HCT116 (cell line): ENCODE measurements at regions not wholly inside any gene's neighbourhood (a gene's known extent, or its start where the extent isn't known, plus 50 kb on each side); places are given as distances from the start of the nearest gene placed in this dataset.
"Not testable (repeated sequence)": the region's sequence is repeated elsewhere in the genome, so short reads cannot be mapped to it uniquely, and the experiment has no call there.

Experiments
- ATAC-seq: fragments of 200-7000 bp; cut with Tn5 transposase; 2 replicates; pipeline ENCODE4 v1.9.1; 2020; ENCODE audit warnings: mild to moderate bottlenecking, moderate library complexity
- BruUV-seq: library from RNA; stranded (reverse); fragments of 400-500 nt; replicated peaks from 2 replicates; lab custom pipeline; 2021; lab: Mats Ljungman, UMichigan
- CTCF ChIA-PET: fragments of 300-600 bp; sonication (Branson Sonifier 250); formaldehyde crosslinking; loops from one replicate; lab custom pipeline; 2021; ENCODE audit warnings: antibody characterized with exemption; lab: Charles Lee
- POLR2A ChIA-PET: fragments of 300-600, 350-600 bp; sonication (Branson Sonifier 250); formaldehyde crosslinking; loops from one replicate; lab custom pipeline; 2021; ENCODE audit warnings: antibody characterized with exemption; lab: Charles Lee
- RAD21 ChIA-PET, 2 experiments: fragments of 300-600 bp; sonication (Branson Sonifier 250); formaldehyde crosslinking; loops; one replicate each; lab custom pipeline; 2023; ENCODE audit warnings: low total read pairs in 2 of 2; ENCODE audit not compliant: uncharacterized antibody in 2 of 2, unreplicated experiment in 2 of 2, low non-redundant PET in 1 of 2; lab: Charles Lee
- DNase-seq: peaks from one replicate; pipeline ENCODE4 v3.0.0-alpha.2; 2010; ENCODE audit warnings: low read depth, low spot score
- H2AFZ ChIP-seq: fragments of 200-600 bp; shearing (Covaris generic), sonication (generic); 2 replicates; pipeline ENCODE4 v1.6.1; 2017; ENCODE audit warnings: low read depth, mixed run types, mixed read lengths, antibody characterized with exemption, low read length; ENCODE audit not compliant: poor library complexity, severe bottlenecking
- H3K27ac ChIP-seq: 2 replicates; pipeline ENCODE4 v1.5.1; 2012; ENCODE audit warnings: low read depth, low read length
- H3K27me3 ChIP-seq: fragments of 200-600 bp; sonication (generic); 2 replicates; pipeline ENCODE4 v1.6.1; 2016; ENCODE audit warnings: mixed run types, low read length, mixed read lengths; ENCODE audit not compliant: insufficient read depth
- H3K36me3 ChIP-seq, 2 experiments: fragments of 200-500 bp in 1 of 2; fragments of 200-600 bp in 1 of 2; sonication (Bioruptor generic) in 1 of 2; sonication (generic) in 1 of 2; 2 replicates each; pipeline versions ENCODE4 v1.5.1 to v1.6.1; 2014 to 2016; ENCODE audit warnings: low read length in 2 of 2, inconsistent platforms in 1 of 2, mixed read lengths in 1 of 2, mixed run types in 1 of 2; ENCODE audit not compliant: insufficient read depth in 2 of 2, control insufficient read depth in 1 of 2
- H3K4me1 ChIP-seq, 2 experiments: fragments of 200-600 bp in 1 of 2; sonication (generic) in 1 of 2; 2 replicates each; pipeline versions ENCODE4 v1.5.1 to v1.6.1; 2012 to 2017; ENCODE audit warnings: low read length in 2 of 2, inconsistent platforms in 1 of 2, mild to moderate bottlenecking in 1 of 2, mixed read lengths in 1 of 2, mixed run types in 1 of 2, moderate library complexity in 1 of 2; ENCODE audit not compliant: insufficient read depth in 2 of 2, control insufficient read depth in 1 of 2
- H3K4me2 ChIP-seq: fragments of 200-600 bp; sonication (generic); 2 replicates; pipeline ENCODE4 v1.6.1; 2017; ENCODE audit warnings: mixed run types, low read length, mixed read lengths
- H3K4me3 ChIP-seq, 2 experiments: fragments of 200-600 bp in 1 of 2; sonication (generic) in 1 of 2; replicated peaks in 1 of 2; 2 replicates each; pipeline ENCODE4 v1.5.1; 2011 to 2016; ENCODE audit warnings: low read length in 2 of 2, control low read depth in 1 of 2, low read depth in 1 of 2, mild to moderate bottlenecking in 1 of 2, mixed read lengths in 1 of 2, mixed run types in 1 of 2
- H3K79me2 ChIP-seq: fragments of 200-600 bp; sonication (generic); 2 replicates; pipeline ENCODE4 v1.6.1; 2017; ENCODE audit warnings: mild to moderate bottlenecking, mixed run types, low read length, moderate library complexity, mixed read lengths; ENCODE audit not compliant: insufficient read depth
- H3K9ac ChIP-seq: fragments of 200-600 bp; sonication (generic); 2 replicates; pipeline ENCODE4 v1.6.1; 2016; ENCODE audit warnings: low read length, mixed read lengths
- H3K9me2 ChIP-seq: fragments of 200-600 bp; sonication (generic), shearing (Covaris generic); 2 replicates; pipeline ENCODE4 v1.6.1; 2017; ENCODE audit warnings: mixed run types, mild to moderate bottlenecking, moderate library complexity; ENCODE audit not compliant: insufficient read depth
- H3K9me3 ChIP-seq, 2 experiments: fragments of 200-500 bp in 1 of 2; fragments of 200-600 bp in 1 of 2; sonication (Bioruptor generic) in 1 of 2; sonication (generic) in 1 of 2; 2 replicates each; pipeline ENCODE4 v1.6.1; 2014 to 2017; ENCODE audit warnings: low read length in 2 of 2, mixed read lengths in 2 of 2, inconsistent platforms in 1 of 2, low read depth in 1 of 2, mild to moderate bottlenecking in 1 of 2, mixed run types in 1 of 2, moderate library complexity in 1 of 2; ENCODE audit not compliant: control insufficient read depth in 1 of 2, insufficient read depth in 1 of 2
- H4K20me1 ChIP-seq: fragments of 200-600 bp; sonication (generic), shearing (Covaris generic); 2 replicates; pipeline ENCODE4 v1.6.1; 2017; ENCODE audit warnings: mixed run types, mild to moderate bottlenecking, moderate library complexity; ENCODE audit not compliant: insufficient read depth
- EGR1 ChIP-seq: IDR thresholded peaks from 2 replicates; pipeline ENCODE4 v1.6.1; 2012; ENCODE audit warnings: low read depth
- ELF1 ChIP-seq: IDR thresholded peaks from 2 replicates; pipeline ENCODE4 v1.6.1; 2012; ENCODE audit warnings: low read depth, borderline replicate concordance
- EZH2 ChIP-seq: fragments of 200-600 bp; sonication (generic); IDR thresholded peaks from 2 replicates; pipeline ENCODE4 v1.6.1; 2017; ENCODE audit warnings: antibody characterized with exemption, mixed run types
- EZH2phosphoT487 ChIP-seq: fragments of 200-600 bp; IDR thresholded peaks from 2 replicates; pipeline ENCODE4 v1.6.1; 2018; ENCODE audit warnings: antibody characterized with exemption, borderline replicate concordance
- FOSL1 ChIP-seq: IDR thresholded peaks from 2 replicates; pipeline ENCODE4 v1.6.1; 2012; ENCODE audit warnings: low read depth
- POLR2A ChIP-seq: IDR thresholded peaks from 2 replicates; pipeline ENCODE4 v1.7.0; 2011; ENCODE audit warnings: borderline replicate concordance; ENCODE audit not compliant: insufficient read depth, insufficient read length; ENCODE audit errors: extremely low read depth
- POLR2AphosphoS5 ChIP-seq: IDR thresholded peaks from 2 replicates; pipeline ENCODE4 v1.6.1; 2011; ENCODE audit warnings: mild to moderate bottlenecking, low read depth, low read length, moderate library complexity
- SIN3A ChIP-seq: IDR thresholded peaks from 2 replicates; pipeline ENCODE4 v1.6.1; 2012; ENCODE audit warnings: low read depth
- SRF ChIP-seq: IDR thresholded peaks from 2 replicates; pipeline ENCODE4 v1.6.1; 2012; ENCODE audit warnings: low read depth
- TCF7L2 ChIP-seq: IDR thresholded peaks from 2 replicates; pipeline ENCODE4 v1.7.0; 2011; ENCODE audit warnings: borderline replicate concordance, inconsistent platforms; ENCODE audit not compliant: insufficient read depth, insufficient read length; ENCODE audit errors: extremely low read depth
- YY1 ChIP-seq: IDR thresholded peaks from 2 replicates; pipeline ENCODE4 v1.6.1; 2011; ENCODE audit warnings: low read length, low read depth, moderate library complexity, mild to moderate bottlenecking; ENCODE audit not compliant: insufficient replicate concordance; ENCODE audit errors: extremely low read depth
- ZNF274 ChIP-seq: fragments of 200-500 bp; sonication (Bioruptor generic); IDR thresholded peaks from 2 replicates; pipeline ENCODE4 v1.6.1; 2014; ENCODE audit warnings: mild to moderate bottlenecking, low read depth, low read length, inconsistent platforms
- intact Hi-C: fragments of 100-400 bp; cut with micrococcal nuclease; formaldehyde crosslinking; loops from 2 replicates; pipeline ENCODE4 v1.10.0; 2022
- TF ChIP-seq, protein P1 (sequence below): IDR thresholded peaks from 2 replicates; pipeline ENCODE4 v1.6.1; 2012
- TF ChIP-seq, protein P2 (sequence below), 3 experiments: fragments of 200-600 bp in 1 of 3; sonication (generic) in 1 of 3; IDR thresholded peaks in 2 of 3; conservative IDR thresholded peaks in 1 of 3; 2 replicates each; pipeline ENCODE4 v1.5.1; 2012 to 2017; ENCODE audit warnings: low read depth in 2 of 3, low read length in 2 of 3, antibody characterized with exemption in 1 of 3, borderline replicate concordance in 1 of 3, control low read depth in 1 of 3, mild to moderate bottlenecking in 1 of 3, mixed read lengths in 1 of 3, mixed run types in 1 of 3, moderate library complexity in 1 of 3; ENCODE audit not compliant: insufficient read depth in 1 of 3
- TF ChIP-seq, protein P3 (sequence below): IDR thresholded peaks from 2 replicates; pipeline ENCODE4 v1.6.1; 2012

DNA sequence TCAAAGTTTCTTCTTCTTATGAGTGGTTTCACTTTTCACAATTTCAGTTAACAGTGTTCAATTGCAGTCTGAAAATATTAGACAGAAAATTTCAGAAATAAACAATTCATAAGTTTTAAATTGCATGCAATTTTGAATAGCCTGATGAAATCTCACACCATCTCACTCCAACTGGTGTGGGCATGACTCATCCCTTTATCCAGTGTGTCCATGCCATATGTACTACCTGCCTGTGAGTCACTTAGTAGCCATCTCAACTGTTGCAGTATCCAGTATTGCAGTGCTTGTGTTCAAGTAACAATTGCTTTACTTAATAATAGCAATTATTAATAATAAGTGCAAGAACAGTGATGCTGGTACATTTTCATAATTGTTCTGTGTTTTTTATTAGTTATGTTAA is 1202.5 kb downstream of the DSC3 start (continued):
- TF ChIP-seq POLR2AphosphoS5 = no peak
- TF ChIP-seq, all 23 proteins: peak for 7

DNA sequence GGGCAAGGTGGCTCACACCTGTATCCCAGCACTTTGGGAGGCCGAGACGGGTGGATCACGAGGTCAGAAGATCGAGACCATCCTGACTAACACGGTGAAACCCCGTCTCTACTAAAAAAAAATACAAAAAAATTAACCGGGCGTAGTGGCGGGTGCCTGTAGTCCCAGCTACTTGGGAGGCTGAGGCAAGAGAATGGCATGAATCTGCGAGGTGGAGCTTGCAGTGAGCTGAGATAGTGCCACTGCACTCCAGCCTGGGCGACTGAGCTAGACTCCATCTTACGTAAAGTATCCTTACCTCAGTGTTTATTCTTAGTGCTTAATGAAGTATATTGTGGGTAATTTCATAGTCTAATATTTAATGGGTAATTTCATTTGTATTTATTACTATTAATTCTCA is 1203.6 kb downstream of the DSC3 start:
- H3K9me3 ChIP-seq, ATAC-seq, POLR2A ChIA-PET, H3K4me2 ChIP-seq, CTCF ChIA-PET, RAD21 ChIA-PET, BruUV-seq, H3K4me3 ChIP-seq, intact Hi-C loops, H3K79me2 ChIP-seq, H3K27ac ChIP-seq, H3K27me3 ChIP-seq, H3K4me1 ChIP-seq, H2AFZ ChIP-seq, DNase-seq, H4K20me1 ChIP-seq, H3K36me3 ChIP-seq, H3K9me2 ChIP-seq, H3K9ac ChIP-seq: not testable (repeated sequence)

DNA sequence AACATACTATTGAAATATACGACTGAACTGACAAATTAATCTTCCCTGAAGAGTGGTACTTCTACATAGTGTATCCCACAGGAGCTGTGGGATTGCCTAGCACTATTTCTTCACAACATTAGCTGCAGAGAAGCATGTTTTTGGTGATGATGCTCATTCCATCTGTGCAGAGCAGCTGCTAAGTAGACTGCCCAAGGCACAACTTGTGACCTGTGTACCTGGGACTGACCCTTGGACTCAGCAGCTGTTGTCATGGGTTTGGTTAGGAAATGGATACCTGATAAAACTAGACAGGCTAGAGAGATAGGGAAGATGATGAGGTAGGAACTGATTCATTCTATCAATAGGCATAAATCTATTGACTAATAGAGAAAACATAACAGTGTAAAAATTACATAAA is 1204.0 kb downstream of the DSC3 start:
- TF ChIP-seq, protein P1, sequence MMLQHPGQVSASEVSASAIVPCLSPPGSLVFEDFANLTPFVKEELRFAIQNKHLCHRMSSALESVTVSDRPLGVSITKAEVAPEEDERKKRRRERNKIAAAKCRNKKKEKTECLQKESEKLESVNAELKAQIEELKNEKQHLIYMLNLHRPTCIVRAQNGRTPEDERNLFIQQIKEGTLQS = no peak
- TF ChIP-seq ZNF274 = no peak
- no peak for TF ChIP-seq ELF1
- TF ChIP-seq SIN3A = no peak
- TF ChIP-seq POLR2AphosphoS5 = no peak
- no peak for TF ChIP-seq POLR2A
- TF ChIP-seq, protein P2, sequence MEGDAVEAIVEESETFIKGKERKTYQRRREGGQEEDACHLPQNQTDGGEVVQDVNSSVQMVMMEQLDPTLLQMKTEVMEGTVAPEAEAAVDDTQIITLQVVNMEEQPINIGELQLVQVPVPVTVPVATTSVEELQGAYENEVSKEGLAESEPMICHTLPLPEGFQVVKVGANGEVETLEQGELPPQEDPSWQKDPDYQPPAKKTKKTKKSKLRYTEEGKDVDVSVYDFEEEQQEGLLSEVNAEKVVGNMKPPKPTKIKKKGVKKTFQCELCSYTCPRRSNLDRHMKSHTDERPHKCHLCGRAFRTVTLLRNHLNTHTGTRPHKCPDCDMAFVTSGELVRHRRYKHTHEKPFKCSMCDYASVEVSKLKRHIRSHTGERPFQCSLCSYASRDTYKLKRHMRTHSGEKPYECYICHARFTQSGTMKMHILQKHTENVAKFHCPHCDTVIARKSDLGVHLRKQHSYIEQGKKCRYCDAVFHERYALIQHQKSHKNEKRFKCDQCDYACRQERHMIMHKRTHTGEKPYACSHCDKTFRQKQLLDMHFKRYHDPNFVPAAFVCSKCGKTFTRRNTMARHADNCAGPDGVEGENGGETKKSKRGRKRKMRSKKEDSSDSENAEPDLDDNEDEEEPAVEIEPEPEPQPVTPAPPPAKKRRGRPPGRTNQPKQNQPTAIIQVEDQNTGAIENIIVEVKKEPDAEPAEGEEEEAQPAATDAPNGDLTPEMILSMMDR (IDR thresholded peaks at IDR 0.05 in 2 of 3, conservative IDR thresholded peaks at IDR 0.05 in 1 of 3; ENCODE audit: borderline replicate concordance in 1 of 3, insufficient read depth in 1 of 3, low read depth in 2 of 3, low read length in 2 of 3) = no peak
- TF ChIP-seq, protein P3, sequence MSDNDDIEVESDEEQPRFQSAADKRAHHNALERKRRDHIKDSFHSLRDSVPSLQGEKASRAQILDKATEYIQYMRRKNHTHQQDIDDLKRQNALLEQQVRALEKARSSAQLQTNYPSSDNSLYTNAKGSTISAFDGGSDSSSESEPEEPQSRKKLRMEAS = no peak
- TF ChIP-seq EGR1 = no peak
- no peak for TF ChIP-seq EZH2
- TF ChIP-seq SRF = no peak
- no peak for TF ChIP-seq EZH2phosphoT487
- no peak for TF ChIP-seq YY1
- TF ChIP-seq FOSL1 = no peak
- no peak for TF ChIP-seq TCF7L2
- Histone ChIP-seq H3K36me3 (no peaks in the 10 kb centered on the region), H3K4me2 (no peak overlapping the region), H3K27ac (no peak overlapping the region), H3K27me3 (no peaks in the 10 kb centered on the region), H3K4me3 (no peak overlapping the region), H3K79me2 (no peaks in the 10 kb centered on the region), H3K4me1 (peaks cover 0 to 8% of the 10 kb centered on the region in 2 experiments; a peak in 2 of 4 replicates), H3K9ac (no peak overlapping the region), H3K9me3 (no peaks in the 10 kb centered on the region; a peak in 1 of 4 replicates), H2AFZ (no peak overlapping the region), H4K20me1 (no peaks in the 10 kb centered on the region), H3K9me2 (no peaks in the 10 kb centered on the region)
- intact Hi-C loops = no loop called here
- ChIA-PET POLR2A (no interaction called here), CTCF (no interaction called here), RAD21 (no interaction called here)
- no peak for ATAC-seq
- DNase-seq = no peak
- BruUV-seq = no TSS peak
